ENCODE measurements at regions not wholly inside any gene's neighbourhood (a gene's known extent, or its start where the extent isn't known, plus 50 kb on each side); places are given as distances from the start of the nearest gene placed in this dataset.

DNA sequence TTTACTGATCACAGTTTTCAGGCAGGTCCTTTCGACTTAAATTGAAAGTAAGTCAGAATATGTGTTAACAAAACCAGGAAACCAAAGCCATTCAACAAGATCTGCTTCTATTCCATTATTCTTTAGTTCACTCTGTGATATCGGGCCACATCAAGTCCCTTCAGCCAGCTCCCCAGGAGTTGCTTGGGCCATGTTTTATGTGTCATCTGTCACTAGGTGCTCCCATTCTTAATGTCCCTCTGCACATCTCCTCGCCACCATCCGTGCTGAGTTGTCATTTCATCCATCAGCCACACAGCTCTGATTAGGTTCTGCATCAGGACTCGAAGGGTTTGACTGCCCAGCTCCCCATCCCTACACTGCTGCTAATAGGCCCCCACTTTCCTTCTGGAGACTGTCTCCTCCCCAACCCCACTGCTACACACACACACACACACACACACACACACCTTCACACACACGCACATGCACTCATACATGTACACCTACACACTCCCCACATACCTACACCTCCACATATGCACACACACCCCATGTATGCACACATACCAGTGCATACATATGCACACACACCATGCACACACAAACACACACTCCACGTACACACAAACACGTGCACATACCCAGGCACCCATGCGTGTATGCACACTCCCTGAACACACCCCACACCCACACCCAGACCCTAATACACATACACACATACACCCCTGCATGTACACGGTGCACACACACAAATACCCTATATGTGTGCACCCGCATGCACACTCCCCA lies 143.3 kb upstream of the GMDS start:
- DNase-seq (ENCODE audit: low read depth, low spot score): no peak
- in situ Hi-C loops (cut with HindIII; ENCODE audit: low sequenced_read_pairs): no loop called here
- H3K4me3 ChIP-seq (ENCODE audit: low read depth, low read length): no peak overlapping the region
- TF ChIP-seq, protein P1, sequence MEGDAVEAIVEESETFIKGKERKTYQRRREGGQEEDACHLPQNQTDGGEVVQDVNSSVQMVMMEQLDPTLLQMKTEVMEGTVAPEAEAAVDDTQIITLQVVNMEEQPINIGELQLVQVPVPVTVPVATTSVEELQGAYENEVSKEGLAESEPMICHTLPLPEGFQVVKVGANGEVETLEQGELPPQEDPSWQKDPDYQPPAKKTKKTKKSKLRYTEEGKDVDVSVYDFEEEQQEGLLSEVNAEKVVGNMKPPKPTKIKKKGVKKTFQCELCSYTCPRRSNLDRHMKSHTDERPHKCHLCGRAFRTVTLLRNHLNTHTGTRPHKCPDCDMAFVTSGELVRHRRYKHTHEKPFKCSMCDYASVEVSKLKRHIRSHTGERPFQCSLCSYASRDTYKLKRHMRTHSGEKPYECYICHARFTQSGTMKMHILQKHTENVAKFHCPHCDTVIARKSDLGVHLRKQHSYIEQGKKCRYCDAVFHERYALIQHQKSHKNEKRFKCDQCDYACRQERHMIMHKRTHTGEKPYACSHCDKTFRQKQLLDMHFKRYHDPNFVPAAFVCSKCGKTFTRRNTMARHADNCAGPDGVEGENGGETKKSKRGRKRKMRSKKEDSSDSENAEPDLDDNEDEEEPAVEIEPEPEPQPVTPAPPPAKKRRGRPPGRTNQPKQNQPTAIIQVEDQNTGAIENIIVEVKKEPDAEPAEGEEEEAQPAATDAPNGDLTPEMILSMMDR (IDR thresholded peaks at IDR 0.05; ENCODE audit: low read depth, low read length): no peak

DNA sequence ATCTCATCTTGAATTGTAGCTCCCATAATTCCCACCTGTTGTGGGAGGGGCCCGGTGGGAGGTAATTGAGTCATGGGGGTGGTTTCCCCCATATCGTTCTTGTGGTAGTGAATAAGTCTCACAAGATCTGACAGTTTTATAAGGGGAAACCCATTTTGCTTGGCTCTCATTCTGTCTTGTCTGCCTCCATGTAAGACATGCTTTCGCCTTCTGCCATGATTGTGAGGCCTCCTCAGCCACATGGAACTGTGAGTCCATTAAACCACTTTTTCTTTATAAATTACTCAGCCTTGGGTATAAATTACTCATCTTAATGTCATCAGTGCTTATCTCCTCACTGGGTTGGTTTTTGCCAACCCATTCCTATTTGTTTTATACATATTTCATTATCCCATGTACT lies 142.0 kb upstream of the GMDS start:
- DNase-seq (ENCODE audit: low read depth, low spot score): no peak
- no peak overlapping the region for H3K4me3 ChIP-seq (ENCODE audit: low read depth, low read length)
- in situ Hi-C loops (cut with HindIII; ENCODE audit: low sequenced_read_pairs): no loop called here
- TF ChIP-seq, protein P1 (IDR thresholded peaks at IDR 0.05; ENCODE audit: low read depth, low read length): no peak

DNA sequence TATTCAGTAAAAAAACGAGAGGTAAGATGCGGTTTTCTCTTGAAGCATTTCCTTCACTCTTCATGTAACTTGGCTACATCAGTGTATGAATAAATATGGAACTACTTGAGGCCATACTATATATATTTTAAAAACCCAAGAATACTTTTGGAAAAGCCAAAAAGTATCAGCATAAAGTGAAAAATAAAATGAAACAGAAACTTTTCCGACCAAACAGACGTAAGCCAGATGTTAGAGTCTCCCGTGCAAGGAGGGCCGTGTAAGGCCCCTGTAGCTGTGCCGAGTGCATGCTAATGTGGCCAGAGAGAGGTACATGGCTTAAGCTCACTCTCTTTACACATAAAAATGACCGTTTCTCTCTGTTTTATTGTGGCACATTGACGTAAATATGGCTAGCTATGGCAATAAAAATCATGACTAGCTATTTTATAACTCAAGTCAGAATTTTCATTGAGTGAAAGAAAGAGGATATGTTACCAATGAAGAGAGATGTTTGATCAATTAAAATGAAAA lies 140.1 kb upstream of the GMDS start:
- DNase-seq (ENCODE audit: low read depth, low spot score): no peak
- no peak overlapping the region for H3K4me3 ChIP-seq (ENCODE audit: low read depth, low read length)
- TF ChIP-seq, protein P1 (IDR thresholded peaks at IDR 0.05; ENCODE audit: low read depth, low read length): no peak
- in situ Hi-C loops (cut with HindIII; ENCODE audit: low sequenced_read_pairs): no loop called here

DNA sequence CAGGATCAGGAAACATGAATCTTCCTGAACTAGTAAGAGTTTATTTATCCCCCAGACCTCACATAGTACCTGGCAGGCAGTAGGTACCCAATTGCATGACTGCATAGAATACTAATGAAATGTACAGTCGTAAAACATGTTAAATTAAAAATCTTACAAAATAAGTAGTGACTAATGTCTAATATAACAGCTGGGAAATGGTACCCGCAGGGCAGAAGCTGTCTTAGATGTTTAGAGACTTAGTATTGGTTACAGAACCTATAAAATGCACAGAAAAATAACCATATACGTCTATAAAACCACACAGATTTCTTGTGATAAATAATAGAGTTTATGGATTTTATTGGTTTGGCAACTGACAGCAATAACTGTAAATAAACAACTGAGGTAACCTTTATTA lies 139.1 kb upstream of the GMDS start:
- H3K4me3 ChIP-seq (ENCODE audit: low read depth, low read length): no peak overlapping the region
- DNase-seq (ENCODE audit: low read depth, low spot score): no peak
- in situ Hi-C loops (cut with HindIII; ENCODE audit: low sequenced_read_pairs): no loop called here
- TF ChIP-seq, protein P1 (IDR thresholded peaks at IDR 0.05; ENCODE audit: low read depth, low read length): no peak

DNA sequence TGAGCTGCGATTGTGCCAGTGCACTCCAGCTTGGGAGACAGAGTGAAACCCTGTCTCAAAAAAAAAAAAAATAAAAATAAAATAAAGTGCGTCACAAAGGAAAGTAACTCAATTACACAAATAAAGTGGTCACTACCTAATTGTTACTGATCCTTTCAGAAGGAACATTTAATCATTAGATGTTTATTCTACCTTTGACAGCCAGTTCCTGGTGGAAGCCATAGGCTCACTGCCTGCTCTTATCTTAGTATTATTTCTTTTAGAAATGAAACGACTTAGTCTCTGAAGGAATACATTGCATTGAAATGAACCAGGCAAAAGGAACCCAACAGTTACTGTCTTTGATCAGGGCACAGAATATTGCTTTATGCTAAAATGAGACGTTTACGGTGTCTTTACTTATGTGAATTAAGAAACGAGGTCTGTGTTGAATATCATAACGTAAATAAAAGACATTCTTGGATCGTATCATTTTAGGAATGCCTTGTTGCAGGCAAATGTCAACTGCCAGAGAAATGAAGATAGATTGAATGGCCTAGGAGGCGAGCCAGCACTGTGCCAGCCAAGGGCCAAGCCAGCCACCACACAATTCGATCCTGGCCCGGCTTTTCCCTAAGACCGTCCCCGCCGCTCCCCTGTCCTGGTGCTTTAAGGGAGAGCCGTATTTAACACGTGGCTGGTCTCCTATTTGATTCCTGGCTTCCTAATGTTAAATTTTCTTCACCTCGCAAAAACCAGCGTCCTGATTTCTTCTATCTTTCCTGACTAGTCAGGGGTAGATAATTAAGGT lies 136.7 kb upstream of the GMDS start:
- DNase-seq (ENCODE audit: low read depth, low spot score): no peak

More for the DNA sequence above, 136.7 kb upstream of the GMDS start:
- TF ChIP-seq, protein P1 (IDR thresholded peaks at IDR 0.05; ENCODE audit: low read depth, low read length): no peak
- no peak overlapping the region for H3K4me3 ChIP-seq (ENCODE audit: low read depth, low read length)
- in situ Hi-C loops (cut with HindIII; ENCODE audit: low sequenced_read_pairs): no loop called here
